CD4-positive, alpha-beta T cell (primary cell): ENCODE measurements at regions not wholly inside any gene's neighbourhood (a gene's known extent, or its start where the extent isn't known, plus 50 kb on each side); places are given as distances from the start of the nearest gene placed in this dataset.

Experiments
- ATAC-seq: fragments of 200-7000 bp; cut with Tn5 transposase; one replicate; pipeline ENCODE4 v1.10.0; 2022; ENCODE audit warnings: mild to moderate bottlenecking; ENCODE audit not compliant: poor library complexity
- CTCF ChIA-PET: fragments of 350-600 bp; sonication (Branson Sonifier 250); formaldehyde crosslinking; loops from one replicate; lab custom pipeline; 2021; ENCODE audit warnings: antibody characterized with exemption, inconsistent platforms; lab: Charles Lee
- POLR2A ChIA-PET: fragments of 350-600 bp; sonication (Branson Sonifier 250); formaldehyde crosslinking; loops from one replicate; lab custom pipeline; 2021; ENCODE audit warnings: antibody characterized with exemption, inconsistent platforms; lab: Charles Lee
- DNase-seq, 14 experiments: peaks; one replicate each; pipeline ENCODE4 v3.0.0-alpha.2; 2013 to 2020; ENCODE audit warnings: mixed read lengths in 2 of 14
- H3K27ac ChIP-seq, 2 donors: one replicate each; pipeline versions ENCODE4 v1.5.1 to v1.7.0; 2013; ENCODE audit warnings: low read length in 2 of 2, low read depth in 1 of 2, mild to moderate bottlenecking in 1 of 2
- H3K27me3 ChIP-seq, 2 experiments: 1 replicate in 1 of 2; 2 replicates in 1 of 2; pipeline versions ENCODE4 v1.6.1 to v1.7.0; 2013; ENCODE audit warnings: low read length in 2 of 2, control low read depth in 1 of 2, mild to moderate bottlenecking in 1 of 2, moderate library complexity in 1 of 2; ENCODE audit not compliant: insufficient read depth in 2 of 2, control insufficient read depth in 1 of 2
- H3K36me3 ChIP-seq: one replicate; pipeline ENCODE4 v1.6.1; 2013; ENCODE audit warnings: low read length, control low read depth; ENCODE audit not compliant: insufficient read depth
- H3K4me1 ChIP-seq: one replicate; pipeline ENCODE4 v1.6.1; 2013; ENCODE audit warnings: low read length, control low read depth; ENCODE audit not compliant: insufficient read depth
- H3K4me3 ChIP-seq: one replicate; pipeline ENCODE4 v1.5.1; 2013; ENCODE audit warnings: mild to moderate bottlenecking, low read length, moderate library complexity
- H3K9me3 ChIP-seq, 2 experiments: 1 replicate in 1 of 2; 2 replicates in 1 of 2; pipeline versions ENCODE4 v1.6.1 to v1.7.0; 2013; ENCODE audit warnings: low read length in 2 of 2, mild to moderate bottlenecking in 2 of 2, control low read depth in 1 of 2, moderate library complexity in 1 of 2; ENCODE audit not compliant: control insufficient read depth in 1 of 2, insufficient read depth in 1 of 2
- H3K27ac Mint-ChIP-seq: one replicate; pipeline ENCODE4 v1.8.0; 2020; ENCODE audit warnings: mixed read lengths
- H3K27me3 Mint-ChIP-seq: one replicate; pipeline ENCODE4 v1.8.0; 2021; ENCODE audit warnings: mixed read lengths
- H3K36me3 Mint-ChIP-seq: one replicate; pipeline ENCODE4 v1.8.0; 2021; ENCODE audit warnings: low read depth, mixed read lengths
- H3K4me1 Mint-ChIP-seq: one replicate; pipeline ENCODE4 v1.8.0; 2021; ENCODE audit warnings: low read depth, mixed read lengths
- H3K4me3 Mint-ChIP-seq: one replicate; pipeline ENCODE4 v1.8.0; 2020; ENCODE audit warnings: mild to moderate bottlenecking, mixed read lengths
- H3K9me3 Mint-ChIP-seq: one replicate; pipeline ENCODE4 v1.8.0; 2020; ENCODE audit warnings: mixed read lengths
- intact Hi-C, 2 experiments: fragments of 100-400 bp; cut with DNase I in 1 of 2; cut with micrococcal nuclease in 1 of 2; formaldehyde crosslinking; loops; one replicate each; pipeline versions ENCODE4 v1.15.1 to v1.9.0; 2023 to 2025; cut with DNase I, micrococcal nuclease
- TF ChIP-seq, protein P1 (sequence below): fragments of 200-600 bp; IDR thresholded peaks from one replicate; pipeline ENCODE4 v1.8.0; 2022; ENCODE audit warnings: antibody characterized with exemption, mild to moderate bottlenecking

- no peak overlapping the region for H3K4me3 Mint-ChIP-seq
- H3K4me1 Mint-ChIP-seq = no peaks in the 10 kb centered on the region
- H3K27me3 Mint-ChIP-seq = peaks cover 32% of the 10 kb centered on the region
- Histone ChIP-seq H3K4me1 (no peaks in the 10 kb centered on the region), H3K36me3 (no peaks in the 10 kb centered on the region), H3K9me3 (peaks cover 0 to 4% of the 10 kb centered on the region in 2 experiments), H3K27ac (no peak overlapping the region), H3K27me3 (peaks cover 0 to 11% of the 10 kb centered on the region in 2 experiments), H3K4me3 (no peak overlapping the region)
- TF ChIP-seq, protein P1, sequence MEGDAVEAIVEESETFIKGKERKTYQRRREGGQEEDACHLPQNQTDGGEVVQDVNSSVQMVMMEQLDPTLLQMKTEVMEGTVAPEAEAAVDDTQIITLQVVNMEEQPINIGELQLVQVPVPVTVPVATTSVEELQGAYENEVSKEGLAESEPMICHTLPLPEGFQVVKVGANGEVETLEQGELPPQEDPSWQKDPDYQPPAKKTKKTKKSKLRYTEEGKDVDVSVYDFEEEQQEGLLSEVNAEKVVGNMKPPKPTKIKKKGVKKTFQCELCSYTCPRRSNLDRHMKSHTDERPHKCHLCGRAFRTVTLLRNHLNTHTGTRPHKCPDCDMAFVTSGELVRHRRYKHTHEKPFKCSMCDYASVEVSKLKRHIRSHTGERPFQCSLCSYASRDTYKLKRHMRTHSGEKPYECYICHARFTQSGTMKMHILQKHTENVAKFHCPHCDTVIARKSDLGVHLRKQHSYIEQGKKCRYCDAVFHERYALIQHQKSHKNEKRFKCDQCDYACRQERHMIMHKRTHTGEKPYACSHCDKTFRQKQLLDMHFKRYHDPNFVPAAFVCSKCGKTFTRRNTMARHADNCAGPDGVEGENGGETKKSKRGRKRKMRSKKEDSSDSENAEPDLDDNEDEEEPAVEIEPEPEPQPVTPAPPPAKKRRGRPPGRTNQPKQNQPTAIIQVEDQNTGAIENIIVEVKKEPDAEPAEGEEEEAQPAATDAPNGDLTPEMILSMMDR = no peak
- DNase-seq (no peak), ATAC-seq (no peak)
- no peaks in the 10 kb centered on the region for H3K9me3 Mint-ChIP-seq
- POLR2A ChIA-PET = no interaction called here
- H3K36me3 Mint-ChIP-seq = no peaks in the 10 kb centered on the region
- intact Hi-C loops = no loop called here
- CTCF ChIA-PET = no interaction called here
- no peak overlapping the region for H3K27ac Mint-ChIP-seq
Observed at GRCh38 chr7:26547156-26547555, 255.5 kb downstream of the SNX10 start.

DNA sequence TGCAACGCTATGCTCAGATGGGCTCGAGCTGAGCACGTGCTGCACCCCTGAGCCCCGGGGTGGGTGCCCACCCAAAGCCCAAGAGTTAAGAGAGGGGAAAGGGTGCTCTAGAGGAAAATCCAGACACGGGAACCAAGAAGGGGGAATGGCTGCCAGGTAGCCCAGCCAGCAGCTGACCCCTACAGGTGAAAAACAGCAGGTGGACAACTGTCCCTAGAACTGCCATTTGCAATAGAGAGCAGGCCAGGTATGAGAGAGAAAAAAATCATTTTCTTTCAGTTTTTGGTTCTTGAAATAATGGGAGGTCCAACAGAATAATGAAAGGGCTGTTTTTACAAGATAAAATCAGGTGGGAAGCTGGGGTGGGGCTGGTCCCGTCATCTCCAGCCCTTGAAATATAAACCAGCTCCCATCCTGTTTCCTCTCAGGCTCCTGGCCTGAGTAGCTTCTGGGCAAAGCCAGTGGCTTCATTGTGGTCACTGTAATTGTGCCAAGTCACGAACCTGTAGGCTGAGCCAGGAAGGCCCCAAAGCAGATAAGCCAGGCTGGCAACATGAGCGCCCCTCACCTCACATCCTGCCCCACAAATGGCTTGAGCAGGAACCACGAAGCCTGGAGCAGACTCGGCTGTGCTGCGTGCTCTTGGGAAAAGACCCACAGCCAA is 257.8 kb downstream of the SNX10 start:
- Mint-ChIP-seq H3K27me3 (peaks cover 33% of the 10 kb centered on the region), H3K9me3 (no peaks in the 10 kb centered on the region), H3K4me3 (no peak overlapping the region), H3K4me1 (no peaks in the 10 kb centered on the region), H3K36me3 (no peaks in the 10 kb centered on the region), H3K27ac (no peak overlapping the region)
- intact Hi-C loops = no loop called here
- ATAC-seq (no peak), DNase-seq (no peak)
- ChIA-PET CTCF (no interaction called here), POLR2A (no interaction called here)
- H3K36me3 ChIP-seq = no peaks in the 10 kb centered on the region
- peaks cover 2 to 9% of the 10 kb centered on the region in 2 experiments for H3K27me3 ChIP-seq
- H3K9me3 ChIP-seq = peaks cover 0 to 4% of the 10 kb centered on the region in 2 experiments
- TF ChIP-seq, protein P1 = no peak
- no peak overlapping the region for H3K4me3 ChIP-seq
- no peak overlapping the region for H3K27ac ChIP-seq
- H3K4me1 ChIP-seq = no peaks in the 10 kb centered on the region

GRCh38 chr7:26550492-26550891 is 258.8 kb downstream of the SNX10 start:
- DNase-seq (no peak), ATAC-seq (no peak)
- ChIA-PET POLR2A (interaction anchor here (0.6 kb wide), 1 partner anchor 140 kb away, joined by 3 read pairs; no protein-coding TSS in a partner anchor), CTCF (no interaction called here)
- Histone ChIP-seq H3K4me1 (no peaks in the 10 kb centered on the region), H3K4me3 (no peak overlapping the region), H3K27me3 (peaks cover 2 to 9% of the 10 kb centered on the region in 2 experiments), H3K9me3 (peaks cover 0 to 4% of the 10 kb centered on the region in 2 experiments), H3K36me3 (no peaks in the 10 kb centered on the region), H3K27ac (no peak overlapping the region)
- TF ChIP-seq, protein P1 = no peak
- peaks cover 33% of the 10 kb centered on the region for H3K27me3 Mint-ChIP-seq
- H3K4me1 Mint-ChIP-seq = no peaks in the 10 kb centered on the region
- H3K9me3 Mint-ChIP-seq = no peaks in the 10 kb centered on the region
- H3K36me3 Mint-ChIP-seq = no peaks in the 10 kb centered on the region
- H3K27ac Mint-ChIP-seq = no peak overlapping the region
- no peak overlapping the region for H3K4me3 Mint-ChIP-seq
- intact Hi-C loops = no loop called here
